Dermis blood vessel endothelial cell (primary cell): ENCODE measurements at regions not wholly inside any gene's neighbourhood (a gene's known extent, or its start where the extent isn't known, plus 50 kb on each side); places are given as distances from the start of the nearest gene placed in this dataset.
A peak's percentile ranks its signal among the peaks of the same experiment; 100 is the strongest.
"Not testable (repeated sequence)": the region's sequence is repeated elsewhere in the genome, so short reads cannot be mapped to it uniquely, and the experiment has no call there.

ENCODE experiments used
- DNase-seq: peaks from one replicate; pipeline ENCODE4 v3.0.0; 2010

GRCh38 chrX:96002431-96002830 is 682.2 kb upstream of the DIAPH2 start:
- peak; percentile 41 for DNase-seq

GRCh38 chrX:96004386-96004785 is 680.3 kb upstream of the DIAPH2 start:
- peak; percentile 78 for DNase-seq

GRCh38 chrX:96006281-96006680 is 678.4 kb upstream of the DIAPH2 start:
- DNase-seq, result no peak

DNA sequence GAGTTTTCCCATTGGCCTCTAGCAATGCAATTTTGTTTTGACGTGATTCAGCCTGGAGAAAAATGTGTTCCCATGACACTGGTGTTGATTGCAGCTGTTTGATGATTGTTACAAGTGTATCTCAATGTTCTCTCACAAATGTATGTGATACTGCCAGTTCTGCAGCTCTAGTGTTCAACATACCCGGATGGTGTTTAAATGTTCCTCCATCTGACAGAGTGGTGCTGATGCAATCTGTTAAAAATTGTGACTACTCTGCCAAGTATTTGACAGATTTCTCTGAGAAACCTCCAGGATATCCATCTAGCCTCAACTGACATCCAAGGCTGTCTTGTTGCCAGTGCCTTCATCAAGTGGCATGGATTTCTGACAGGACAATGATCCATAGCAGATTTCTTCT is 657.2 kb upstream of the DIAPH2 start:
- DNase-seq, result no peak

GRCh38 chrX:96052078-96052477 is 632.6 kb upstream of the DIAPH2 start:
- DNase-seq, result no peak

GRCh38 chrX:96081891-96082290 is 602.8 kb upstream of the DIAPH2 start:
- DNase-seq, result no peak

GRCh38 chrX:96094616-96095015 is 590.0 kb upstream of the DIAPH2 start:
- no peak for DNase-seq

DNA sequence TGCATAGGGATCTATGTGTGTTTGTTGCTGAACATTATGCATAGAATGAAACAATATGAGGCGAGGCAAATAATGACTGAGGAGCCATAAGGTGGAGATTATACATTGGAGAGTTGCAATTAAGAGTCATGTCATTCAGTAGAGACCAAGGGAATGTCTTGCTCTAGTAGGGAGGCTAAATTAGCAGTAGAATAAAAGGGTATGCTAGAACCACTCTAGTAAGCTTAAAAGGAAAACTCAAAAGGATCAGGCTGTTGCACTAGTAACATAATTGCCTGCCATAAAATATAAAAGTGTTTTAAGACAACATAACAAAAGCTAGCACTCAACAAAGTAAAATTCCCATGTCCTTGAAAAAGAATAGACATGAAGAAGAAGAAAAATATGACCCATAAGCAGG is 586.2 kb upstream of the DIAPH2 start:
- no peak for DNase-seq

GRCh38 chrX:96102997-96103396 is 581.6 kb upstream of the DIAPH2 start:
- DNase-seq, result peak; percentile 0

GRCh38 chrX:96112689-96113088 is 572.0 kb upstream of the DIAPH2 start:
- DNase-seq, result no peak

- no peak for DNase-seq
Measured at GRCh38 chrX:96126182-96126581, 558.5 kb upstream of the DIAPH2 start.

- DNase-seq, result not testable (repeated sequence)
Measured at GRCh38 chrX:96128058-96128457, 556.6 kb upstream of the DIAPH2 start.

DNA sequence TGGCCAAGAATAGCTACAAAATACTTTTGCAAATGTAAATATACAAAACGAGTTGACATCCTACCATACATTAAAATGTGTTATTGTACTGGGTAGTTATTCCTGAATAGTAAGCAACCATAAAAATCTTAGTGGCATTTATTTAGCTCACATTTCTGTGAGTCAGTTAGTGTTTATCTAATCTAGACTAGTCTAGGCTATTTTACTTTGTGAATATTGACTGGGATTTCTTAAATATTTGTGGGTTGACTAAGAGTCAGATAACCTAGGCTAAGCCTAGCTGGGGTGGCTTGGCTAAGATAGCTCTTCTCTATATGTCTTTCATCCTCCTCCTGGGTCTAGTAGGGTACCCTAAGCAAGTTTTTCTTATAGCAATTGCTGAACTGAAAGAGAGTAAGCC is 543.8 kb upstream of the DIAPH2 start:
- no peak for DNase-seq

DNA sequence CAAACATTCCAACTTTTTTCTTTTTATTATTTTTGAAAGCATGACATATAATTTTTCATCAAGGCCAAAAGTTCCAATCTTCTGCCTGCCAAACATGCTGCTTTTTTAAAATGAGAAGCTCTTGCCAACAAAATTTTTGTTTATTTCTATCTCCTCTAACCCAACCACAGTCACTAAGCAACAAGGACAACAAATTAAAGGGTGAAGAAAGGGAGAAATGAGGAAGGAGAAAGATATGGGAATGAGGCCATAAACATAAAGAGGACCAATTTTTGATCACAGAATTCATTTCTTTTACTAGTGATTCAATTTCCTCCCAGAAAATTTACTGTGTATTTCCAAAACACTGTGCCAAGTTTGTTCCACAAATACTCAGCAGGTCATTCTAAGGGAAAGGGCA is 537.0 kb upstream of the DIAPH2 start:
- no peak for DNase-seq

GRCh38 chrX:96170626-96171025 is 514.0 kb upstream of the DIAPH2 start:
- no peak for DNase-seq

DNA sequence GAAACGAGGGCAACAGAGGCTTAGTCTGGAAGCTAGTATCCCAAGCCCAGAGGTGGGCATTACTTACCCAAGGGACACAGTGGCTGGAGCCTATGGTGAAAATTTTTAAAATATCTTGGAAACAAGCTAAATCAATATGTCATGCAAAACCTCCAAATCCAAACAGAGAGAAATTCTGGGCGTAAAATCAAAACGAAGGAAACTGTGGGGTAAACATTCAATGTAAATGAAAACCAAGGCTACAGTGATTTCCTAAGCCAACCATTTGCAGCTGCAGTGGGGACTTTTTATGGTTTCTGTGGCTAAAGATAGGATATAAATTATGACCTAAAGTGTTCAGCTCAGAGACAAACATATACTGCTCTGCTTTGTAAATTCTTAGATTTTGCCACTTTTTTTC is 507.7 kb upstream of the DIAPH2 start:
- no peak for DNase-seq

DNA sequence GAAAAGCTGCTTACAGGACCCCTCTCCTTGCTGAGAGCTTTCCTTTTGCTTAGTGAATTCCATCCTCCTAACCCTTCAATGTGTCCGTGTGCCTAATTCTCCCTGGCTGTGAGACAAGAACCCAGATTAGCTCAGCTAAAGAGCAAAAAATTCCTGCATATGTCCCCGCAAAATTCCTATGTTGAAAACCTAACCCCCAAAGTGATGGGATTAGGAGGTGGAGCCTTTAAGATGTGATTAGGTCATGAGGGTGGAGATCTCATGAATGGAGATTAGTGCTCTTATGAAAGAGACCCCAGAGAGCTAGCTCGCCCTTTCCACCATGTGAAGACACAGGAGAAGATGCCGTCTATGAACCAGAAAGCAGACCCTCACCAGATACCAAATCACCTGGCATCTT is 503.0 kb upstream of the DIAPH2 start:
- no peak for DNase-seq

GRCh38 chrX:96182366-96182765 is 502.3 kb upstream of the DIAPH2 start:
- peak; percentile 44 for DNase-seq

DNA sequence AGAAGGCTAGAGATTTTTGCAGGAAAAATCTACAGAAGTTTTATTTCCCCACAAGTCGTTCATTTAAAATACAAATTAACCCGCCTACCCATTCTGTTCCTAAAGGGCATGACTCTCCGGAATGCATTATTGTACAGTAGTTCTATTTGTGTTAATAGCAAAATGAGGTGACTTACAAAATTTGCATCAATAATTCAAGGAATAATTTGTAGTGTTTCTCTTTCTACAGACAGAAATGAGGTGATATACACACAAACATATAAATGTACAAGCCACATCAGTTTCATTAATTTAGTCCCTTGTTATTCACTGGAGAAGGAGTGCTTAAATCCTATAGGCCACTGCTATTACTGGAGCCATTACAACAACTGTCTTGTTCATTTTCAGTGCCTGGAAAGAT is 501.3 kb upstream of the DIAPH2 start:
- no peak for DNase-seq

GRCh38 chrX:96183843-96184242 is 500.8 kb upstream of the DIAPH2 start:
- DNase-seq, result peak; percentile 21

- DNase-seq, result no peak
Measured at GRCh38 chrX:96204928-96205327, 479.7 kb upstream of the DIAPH2 start.

DNA sequence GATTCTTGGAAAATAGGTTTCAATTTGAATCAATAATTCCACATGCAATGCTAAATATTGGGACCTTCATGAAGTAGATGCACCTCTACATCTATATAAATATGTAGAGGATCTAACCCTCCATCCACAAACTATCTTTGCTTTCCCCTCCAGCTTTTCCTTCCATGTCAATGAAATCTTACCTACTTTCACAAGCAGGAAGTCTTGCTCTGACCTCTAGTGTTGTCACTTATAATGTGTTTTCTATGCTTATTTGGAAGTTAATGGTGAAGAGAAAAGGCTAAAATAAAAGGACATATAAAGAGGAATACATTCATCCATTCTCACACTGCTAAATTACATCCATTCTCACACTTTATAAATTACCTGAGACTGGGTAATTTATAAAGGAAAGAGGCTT is 472.7 kb upstream of the DIAPH2 start:
- no peak for DNase-seq

DNA sequence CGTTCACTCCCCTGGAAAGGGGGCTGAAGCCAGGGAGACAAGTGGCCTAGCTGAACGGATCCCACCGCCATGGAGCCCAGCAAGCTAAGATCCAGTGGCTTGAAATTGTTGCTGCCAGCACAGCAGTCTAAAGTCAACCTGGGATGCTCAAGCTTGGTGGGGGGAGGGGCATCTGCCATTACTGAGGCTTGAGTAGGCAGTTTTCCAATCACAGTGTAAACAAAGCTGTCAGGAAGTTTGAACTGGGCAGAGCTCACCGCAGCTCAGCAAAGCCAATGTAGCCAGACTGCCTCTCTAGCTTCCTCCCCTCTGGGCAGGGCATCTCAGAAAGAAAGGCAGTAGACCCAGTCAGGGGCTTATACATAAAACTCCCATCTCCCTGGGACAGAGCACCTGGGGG is 470.0 kb upstream of the DIAPH2 start:
- DNase-seq, result not testable (repeated sequence)

- no peak for DNase-seq
Measured at GRCh38 chrX:96224279-96224678, 460.4 kb upstream of the DIAPH2 start.

- no peak for DNase-seq
Measured at GRCh38 chrX:96244955-96245354, 439.7 kb upstream of the DIAPH2 start.

DNA sequence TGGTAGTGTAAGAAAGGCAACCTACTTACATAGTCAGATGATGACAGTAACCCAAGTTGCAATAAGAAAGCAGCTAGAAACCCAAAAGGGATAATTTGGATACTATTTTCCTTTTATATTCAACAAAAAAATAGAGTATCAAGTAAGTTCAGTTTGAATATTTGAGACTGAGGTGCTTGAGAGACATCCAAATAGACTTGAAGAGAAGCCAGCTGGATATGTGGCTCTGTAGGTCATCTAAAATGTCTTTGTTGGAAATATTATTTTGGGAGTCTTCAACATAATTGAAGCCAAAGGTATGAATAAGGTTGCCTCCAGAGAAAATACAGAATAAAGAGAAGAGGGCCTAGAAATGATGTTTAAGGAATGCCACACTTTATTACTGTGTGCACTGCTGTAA is 438.2 kb upstream of the DIAPH2 start:
- no peak for DNase-seq
